HL-60 (cell line): ENCODE measurements at regions not wholly inside any gene's neighbourhood (a gene's known extent, or its start where the extent isn't known, plus 50 kb on each side); places are given as distances from the start of the nearest gene placed in this dataset.

Experiments
- DNase-seq, 2 experiments: peaks; one replicate each; pipeline ENCODE4 v3.0.0-alpha.2; 2010 to 2020; ENCODE audit warnings: low read depth in 1 of 2, low spot score in 1 of 2
- H3K27ac ChIP-seq: fragments of 250-450 bp; sonication (Bioruptor Pico); replicated peaks from 2 replicates; pipeline ENCODE4 v1.5.1; 2020; ENCODE audit warnings: mild to moderate bottlenecking, moderate library complexity
- H3K27me3 ChIP-seq: fragments of 250-450 bp; sonication (Bioruptor Pico); 2 replicates; pipeline ENCODE4 v1.5.1; 2021; ENCODE audit warnings: mild to moderate bottlenecking, moderate library complexity; ENCODE audit not compliant: insufficient read depth, poor library complexity, severe bottlenecking
- H3K4me3 ChIP-seq: replicated peaks from 2 replicates; pipeline ENCODE4 v1.5.1; 2011; ENCODE audit warnings: mild to moderate bottlenecking, control low read depth, low read length; ENCODE audit not compliant: insufficient read depth
- GABPA ChIP-seq: IDR thresholded peaks from 2 replicates; pipeline ENCODE4 v1.6.1; 2012; ENCODE audit warnings: low read depth
- POLR2AphosphoS5 ChIP-seq: IDR thresholded peaks from 2 replicates; pipeline ENCODE4 v1.6.1; 2012; ENCODE audit warnings: low read depth
- SPI1 ChIP-seq: IDR thresholded peaks from 2 replicates; pipeline ENCODE4 v1.6.1; 2012; ENCODE audit warnings: low read depth, mild to moderate bottlenecking, borderline replicate concordance
- TF ChIP-seq, protein P1 (sequence below): IDR thresholded peaks from 2 replicates; pipeline ENCODE4 v1.6.1; 2012; ENCODE audit warnings: low read depth; ENCODE audit not compliant: insufficient replicate concordance
- TF ChIP-seq, protein P2 (sequence below): IDR thresholded peaks from one replicate; pipeline ENCODE4 v1.5.1; 2011; ENCODE audit warnings: low read length, control low read depth, inconsistent platforms; ENCODE audit not compliant: insufficient read depth

DNA sequence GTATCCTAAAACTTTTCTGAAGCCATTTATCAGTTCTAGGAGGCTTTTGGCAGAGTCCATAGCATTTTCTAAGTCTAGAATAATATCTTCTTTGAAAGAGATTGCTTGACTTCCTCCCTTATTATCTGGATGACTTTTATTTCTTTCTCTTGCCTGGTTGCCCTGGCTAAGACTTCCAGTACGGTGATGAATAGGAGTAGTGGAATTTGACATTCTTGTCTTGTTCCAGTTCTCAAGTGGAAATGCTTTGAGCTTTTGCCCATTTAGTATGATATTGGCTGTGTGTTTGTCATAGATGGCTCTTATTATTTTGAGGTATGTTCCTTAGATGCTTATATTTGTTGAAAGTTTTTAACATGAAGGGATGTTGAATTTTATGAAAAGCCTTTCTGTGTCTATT lies 1647.9 kb downstream of the PLA2G4A start:
- no peak overlapping the region for H3K4me3 ChIP-seq
- H3K27ac ChIP-seq, result no peak overlapping the region
- TF ChIP-seq POLR2AphosphoS5 (no peak), SPI1 (no peak), GABPA (no peak)
- TF ChIP-seq, protein P1, sequence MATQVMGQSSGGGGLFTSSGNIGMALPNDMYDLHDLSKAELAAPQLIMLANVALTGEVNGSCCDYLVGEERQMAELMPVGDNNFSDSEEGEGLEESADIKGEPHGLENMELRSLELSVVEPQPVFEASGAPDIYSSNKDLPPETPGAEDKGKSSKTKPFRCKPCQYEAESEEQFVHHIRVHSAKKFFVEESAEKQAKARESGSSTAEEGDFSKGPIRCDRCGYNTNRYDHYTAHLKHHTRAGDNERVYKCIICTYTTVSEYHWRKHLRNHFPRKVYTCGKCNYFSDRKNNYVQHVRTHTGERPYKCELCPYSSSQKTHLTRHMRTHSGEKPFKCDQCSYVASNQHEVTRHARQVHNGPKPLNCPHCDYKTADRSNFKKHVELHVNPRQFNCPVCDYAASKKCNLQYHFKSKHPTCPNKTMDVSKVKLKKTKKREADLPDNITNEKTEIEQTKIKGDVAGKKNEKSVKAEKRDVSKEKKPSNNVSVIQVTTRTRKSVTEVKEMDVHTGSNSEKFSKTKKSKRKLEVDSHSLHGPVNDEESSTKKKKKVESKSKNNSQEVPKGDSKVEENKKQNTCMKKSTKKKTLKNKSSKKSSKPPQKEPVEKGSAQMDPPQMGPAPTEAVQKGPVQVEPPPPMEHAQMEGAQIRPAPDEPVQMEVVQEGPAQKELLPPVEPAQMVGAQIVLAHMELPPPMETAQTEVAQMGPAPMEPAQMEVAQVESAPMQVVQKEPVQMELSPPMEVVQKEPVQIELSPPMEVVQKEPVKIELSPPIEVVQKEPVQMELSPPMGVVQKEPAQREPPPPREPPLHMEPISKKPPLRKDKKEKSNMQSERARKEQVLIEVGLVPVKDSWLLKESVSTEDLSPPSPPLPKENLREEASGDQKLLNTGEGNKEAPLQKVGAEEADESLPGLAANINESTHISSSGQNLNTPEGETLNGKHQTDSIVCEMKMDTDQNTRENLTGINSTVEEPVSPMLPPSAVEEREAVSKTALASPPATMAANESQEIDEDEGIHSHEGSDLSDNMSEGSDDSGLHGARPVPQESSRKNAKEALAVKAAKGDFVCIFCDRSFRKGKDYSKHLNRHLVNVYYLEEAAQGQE, result no peak
- TF ChIP-seq, protein P2, sequence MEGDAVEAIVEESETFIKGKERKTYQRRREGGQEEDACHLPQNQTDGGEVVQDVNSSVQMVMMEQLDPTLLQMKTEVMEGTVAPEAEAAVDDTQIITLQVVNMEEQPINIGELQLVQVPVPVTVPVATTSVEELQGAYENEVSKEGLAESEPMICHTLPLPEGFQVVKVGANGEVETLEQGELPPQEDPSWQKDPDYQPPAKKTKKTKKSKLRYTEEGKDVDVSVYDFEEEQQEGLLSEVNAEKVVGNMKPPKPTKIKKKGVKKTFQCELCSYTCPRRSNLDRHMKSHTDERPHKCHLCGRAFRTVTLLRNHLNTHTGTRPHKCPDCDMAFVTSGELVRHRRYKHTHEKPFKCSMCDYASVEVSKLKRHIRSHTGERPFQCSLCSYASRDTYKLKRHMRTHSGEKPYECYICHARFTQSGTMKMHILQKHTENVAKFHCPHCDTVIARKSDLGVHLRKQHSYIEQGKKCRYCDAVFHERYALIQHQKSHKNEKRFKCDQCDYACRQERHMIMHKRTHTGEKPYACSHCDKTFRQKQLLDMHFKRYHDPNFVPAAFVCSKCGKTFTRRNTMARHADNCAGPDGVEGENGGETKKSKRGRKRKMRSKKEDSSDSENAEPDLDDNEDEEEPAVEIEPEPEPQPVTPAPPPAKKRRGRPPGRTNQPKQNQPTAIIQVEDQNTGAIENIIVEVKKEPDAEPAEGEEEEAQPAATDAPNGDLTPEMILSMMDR, result no peak
- no peaks in the 10 kb centered on the region for H3K27me3 ChIP-seq
- no peak for DNase-seq

DNA sequence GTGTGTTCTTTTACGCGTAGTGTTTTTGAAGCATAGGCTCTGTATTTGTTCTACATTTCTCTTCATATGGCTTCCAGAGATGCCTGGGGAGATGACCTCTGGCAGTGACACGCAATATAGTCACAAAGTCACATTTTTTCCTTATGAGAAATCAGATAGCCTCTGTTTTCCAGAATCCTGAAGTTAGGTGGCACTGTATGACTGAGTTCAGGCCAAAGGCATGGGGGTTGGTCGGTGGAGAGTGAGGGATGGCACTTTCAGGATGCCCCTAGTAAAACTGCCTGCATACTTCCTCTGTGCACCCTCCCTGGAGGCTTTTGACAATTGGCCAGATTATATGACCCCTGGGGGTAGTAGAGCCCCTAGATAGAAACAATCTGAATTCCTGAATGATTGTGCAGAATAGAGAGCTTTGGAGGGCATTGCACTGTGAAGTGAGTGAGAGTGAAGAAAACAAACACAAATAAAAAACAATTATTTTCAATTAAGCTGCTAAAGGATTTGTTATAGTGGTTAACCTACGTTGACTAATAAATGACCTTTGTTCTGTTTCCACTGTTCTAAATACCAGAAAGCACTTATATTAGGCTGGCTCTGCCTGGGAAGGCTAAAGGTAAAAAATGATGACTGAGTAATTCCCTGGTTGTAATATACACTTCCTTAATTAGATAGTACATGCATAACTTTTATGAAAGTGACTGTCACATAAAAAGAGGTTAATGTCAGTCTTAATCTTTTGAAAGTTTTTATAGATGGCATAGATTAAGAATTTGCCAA lies 1660.8 kb downstream of the PLA2G4A start:
- H3K27ac ChIP-seq, result no peak overlapping the region
- no peak for TF ChIP-seq POLR2AphosphoS5
- TF ChIP-seq, protein P1, result no peak
- no peak for TF ChIP-seq GABPA
- no peak for TF ChIP-seq SPI1
- H3K4me3 ChIP-seq, result no peak overlapping the region
- no peak for DNase-seq
- H3K27me3 ChIP-seq, result no peaks in the 10 kb centered on the region

DNA sequence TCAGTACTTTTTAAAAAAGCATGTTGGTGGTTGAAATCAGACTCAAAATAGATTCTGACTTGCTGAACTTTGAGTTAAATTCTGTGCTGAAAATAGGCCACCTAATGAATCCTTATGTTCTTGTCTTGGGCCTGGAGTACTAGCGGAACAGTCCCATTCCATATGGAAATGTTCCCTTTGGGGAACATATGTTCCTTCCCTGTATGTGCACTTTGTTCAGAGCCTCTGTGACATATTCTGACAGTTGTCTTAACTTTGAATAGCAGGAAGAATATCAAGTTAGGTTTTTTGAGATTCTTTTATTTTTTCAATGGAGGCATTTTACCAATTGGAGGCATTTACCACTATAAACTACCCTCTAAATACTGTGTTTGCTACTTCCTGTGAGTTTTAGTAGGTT lies 1667.8 kb downstream of the PLA2G4A start:
- TF ChIP-seq POLR2AphosphoS5 (no peak), GABPA (no peak), SPI1 (no peak)
- TF ChIP-seq, protein P2, result no peak
- TF ChIP-seq, protein P1, result no peak
- Histone ChIP-seq H3K27ac (no peak overlapping the region), H3K4me3 (no peak overlapping the region), H3K27me3 (no peaks in the 10 kb centered on the region)
- DNase-seq, result no peak
